NT2/D1 (cell line): ENCODE measurements at regions not wholly inside any gene's neighbourhood (a gene's known extent, or its start where the extent isn't known, plus 50 kb on each side); places are given as distances from the start of the nearest gene placed in this dataset.

Source experiments
- SUZ12 ChIP-seq: IDR thresholded peaks from 2 replicates; pipeline ENCODE4 v1.6.1; 2011; ENCODE audit not compliant: insufficient read length, insufficient read depth; ENCODE audit errors: extremely low read depth
- YY1 ChIP-seq: IDR thresholded peaks from 2 replicates; pipeline ENCODE4 v1.6.1; 2011; ENCODE audit not compliant: insufficient read length, insufficient read depth
- ZNF274 ChIP-seq: IDR thresholded peaks from 2 replicates; pipeline ENCODE4 v1.6.1; 2011; ENCODE audit warnings: mild to moderate bottlenecking, low read depth, low read length

DNA sequence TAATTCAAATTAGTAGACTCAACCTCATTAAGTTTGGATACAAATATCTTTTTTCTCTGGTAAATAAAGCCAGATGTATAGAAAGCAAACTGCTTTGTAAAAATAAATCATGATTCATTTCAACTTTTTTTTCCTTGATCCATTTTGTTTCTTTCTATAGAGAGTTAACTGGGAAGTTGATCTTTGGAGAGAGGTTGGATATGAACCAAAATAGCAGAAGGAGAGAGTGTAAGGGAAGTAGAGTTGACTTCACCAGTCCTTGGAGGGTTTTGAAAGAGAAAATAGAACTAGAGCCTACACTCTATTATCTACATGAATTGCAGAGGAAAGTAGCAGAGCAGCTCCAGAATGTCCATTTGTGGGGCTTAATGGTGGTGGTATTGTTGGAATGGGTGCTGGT, 243.8 kb downstream of the ADGRL2 start:
- TF ChIP-seq YY1 = no peak
- no peak for TF ChIP-seq ZNF274
- TF ChIP-seq SUZ12 = no peak
